Right cardiac atrium (tissue), 5 donors: ENCODE measurements at regions not wholly inside any gene's neighbourhood (a gene's known extent, or its start where the extent isn't known, plus 50 kb on each side); places are given as distances from the start of the nearest gene placed in this dataset.
"Not testable (repeated sequence)": the region's sequence is repeated elsewhere in the genome, so short reads cannot be mapped to it uniquely, and the experiment has no call there.

Experiments
- ATAC-seq, 2 donors: fragments of 200-7000 bp; cut with Tn5 transposase; one replicate each; pipeline versions ENCODE4 v1.8.0 to v1.9.1; 2020; ENCODE audit warnings: moderate library complexity in 2 of 2, mild to moderate bottlenecking in 1 of 2
- DNase-seq, 3 donors: peaks; one replicate each; pipeline ENCODE4 v3.0.0-alpha.2; 2020
- H3K27ac ChIP-seq: one replicate; pipeline ENCODE4 v1.5.1; 2013; ENCODE audit warnings: mild to moderate bottlenecking, low read length, control low read depth, moderate library complexity
- H3K27me3 ChIP-seq: one replicate; pipeline ENCODE4 v1.6.1; 2013; ENCODE audit not compliant: control insufficient read depth, insufficient read depth
- H3K4me1 ChIP-seq: one replicate; pipeline ENCODE4 v1.6.1; 2013; ENCODE audit warnings: low read length; ENCODE audit not compliant: control insufficient read depth, insufficient read depth
- H3K4me3 ChIP-seq: one replicate; pipeline ENCODE4 v1.5.1; 2013; ENCODE audit warnings: low read length, control low read depth
- H3K9me3 ChIP-seq: one replicate; pipeline ENCODE4 v1.6.1; 2013; ENCODE audit warnings: low read length; ENCODE audit not compliant: control insufficient read depth
- WGBS: extraction: QIAGEN DNeasy Blood & Tissue Kit; methylation state at CpG from one replicate; pipeline ENCODE4 v1.1.7; 2013; 5-methylcytosine and 5-hydroxymethylcytosine counted together
- intact Hi-C, 4 donors: fragments of 100-400 bp; cut with DNase I; formaldehyde crosslinking; loops; one replicate each; pipeline versions ENCODE4 v1.11.0 to v1.14.0; 2022 to 2023
- donor health status: healthy with polysubstance abuse.
- donor health status: DM: no; HTN: yes; CAD: no.
- donor health status: DM: no; HTN: no; CAD: no.
- donor health status: DM: no; HTN: yes; CAD: no; lungs with severe emphysema.
- donor health status: DM: yes; HTN: yes; CAD: no.

- Histone ChIP-seq H3K4me3 (no peak overlapping the region), H3K4me1 (no peaks in the 10 kb centered on the region), H3K9me3 (no peaks in the 10 kb centered on the region), H3K27ac (no peak overlapping the region), H3K27me3 (no peaks in the 10 kb centered on the region)
- no peak for DNase-seq
- intact Hi-C loops: no loop called here
- no peak for ATAC-seq
Observed at GRCh38 chr13:87130423-87130822, 540.7 kb upstream of the SLITRK5 start.

GRCh38 chr13:87131611-87132010 lies 539.6 kb upstream of the SLITRK5 start:
- no peak overlapping the region for H3K4me3 ChIP-seq
- no peak for DNase-seq
- no peak overlapping the region for H3K27ac ChIP-seq
- WGBS: 52% methylated on average over 2 of the region's 2 CpGs
- no peak for ATAC-seq
- H3K9me3 ChIP-seq: no peaks in the 10 kb centered on the region
- no peaks in the 10 kb centered on the region for H3K27me3 ChIP-seq
- no peaks in the 10 kb centered on the region for H3K4me1 ChIP-seq
- intact Hi-C loops: no loop called here

GRCh38 chr13:87138866-87139265 lies 532.3 kb upstream of the SLITRK5 start:
- no peak overlapping the region for H3K27ac ChIP-seq
- no peaks in the 10 kb centered on the region for H3K27me3 ChIP-seq
- ATAC-seq (no peak), DNase-seq (peak in 1 of 3 donors; percentile 20)
- no peaks in the 10 kb centered on the region for H3K9me3 ChIP-seq
- no peak overlapping the region for H3K4me3 ChIP-seq
- 92% methylated on average over 3 of the region's 3 CpGs for WGBS
- H3K4me1 ChIP-seq: no peaks in the 10 kb centered on the region
- intact Hi-C loops: no loop called here

GRCh38 chr13:87147076-87147475 lies 524.1 kb upstream of the SLITRK5 start:
- Histone ChIP-seq H3K27ac (no peak overlapping the region), H3K27me3 (no peaks in the 10 kb centered on the region), H3K9me3 (no peaks in the 10 kb centered on the region), H3K4me1 (no peaks in the 10 kb centered on the region), H3K4me3 (no peak overlapping the region)
- DNase-seq (no peak), ATAC-seq (no peak)
- intact Hi-C loops: no loop called here

- intact Hi-C loops: no loop called here
- ATAC-seq (no peak), DNase-seq (no peak)
- WGBS: 80% methylated on average over 3 of the region's 3 CpGs
- H3K27ac ChIP-seq: no peak overlapping the region
- H3K27me3 ChIP-seq: no peaks in the 10 kb centered on the region
- no peaks in the 10 kb centered on the region for H3K9me3 ChIP-seq
- H3K4me1 ChIP-seq: no peaks in the 10 kb centered on the region
- no peak overlapping the region for H3K4me3 ChIP-seq
Observed at GRCh38 chr13:87153371-87153770, 517.8 kb upstream of the SLITRK5 start.

- Histone ChIP-seq H3K27me3 (no peaks in the 10 kb centered on the region), H3K9me3 (no peaks in the 10 kb centered on the region), H3K27ac (no peak overlapping the region), H3K4me3 (no peak overlapping the region), H3K4me1 (no peaks in the 10 kb centered on the region)
- 76% methylated on average over 3 of the region's 3 CpGs for WGBS
- DNase-seq (no peak), ATAC-seq (no peak)
- intact Hi-C loops: no loop called here
Observed at GRCh38 chr13:87166348-87166747, 504.8 kb upstream of the SLITRK5 start.

GRCh38 chr13:87168390-87168789 lies 502.8 kb upstream of the SLITRK5 start:
- ATAC-seq (no peak), DNase-seq (peak in 1 of 3 donors; percentile 7)
- Histone ChIP-seq H3K4me1 (no peaks in the 10 kb centered on the region), H3K9me3 (no peaks in the 10 kb centered on the region), H3K27me3 (no peaks in the 10 kb centered on the region), H3K27ac (no peak overlapping the region), H3K4me3 (no peak overlapping the region)
- WGBS: 95% methylated on average over 5 of the region's 5 CpGs
- intact Hi-C loops: no loop called here

GRCh38 chr13:87169337-87169736 lies 501.8 kb upstream of the SLITRK5 start:
- no peak for DNase-seq
- WGBS: 92% methylated on average over 2 of the region's 2 CpGs
- no peaks in the 10 kb centered on the region for H3K4me1 ChIP-seq
- no peak overlapping the region for H3K27ac ChIP-seq
- H3K4me3 ChIP-seq: no peak overlapping the region
- ATAC-seq: no peak
- H3K27me3 ChIP-seq: no peaks in the 10 kb centered on the region
- H3K9me3 ChIP-seq: no peaks in the 10 kb centered on the region
- intact Hi-C loops: no loop called here

GRCh38 chr13:87172166-87172835 lies 498.9 kb upstream of the SLITRK5 start:
- peak in 1 of 3 donors; percentile 11 for DNase-seq
- no peaks in the 10 kb centered on the region for H3K9me3 ChIP-seq
- H3K27ac ChIP-seq: no peak overlapping the region
- WGBS: 62% methylated on average over 7 of the region's 7 CpGs
- intact Hi-C loops: no loop called here
- no peak for ATAC-seq
- H3K27me3 ChIP-seq: no peaks in the 10 kb centered on the region
- no peaks in the 10 kb centered on the region for H3K4me1 ChIP-seq
- H3K4me3 ChIP-seq: no peak overlapping the region

GRCh38 chr13:87185138-87185537 lies 486.0 kb upstream of the SLITRK5 start:
- 94% methylated on average over 6 of the region's 6 CpGs for whole genome bisulfite sequencing
- ATAC-seq, intact Hi-C loops: not testable (repeated sequence)

GRCh38 chr13:87186647-87187046 lies 484.5 kb upstream of the SLITRK5 start:
- intact Hi-C loops, H3K4me3 ChIP-seq, DNase-seq, H3K27me3 ChIP-seq, H3K27ac ChIP-seq, H3K9me3 ChIP-seq, H3K4me1 ChIP-seq, ATAC-seq: not testable (repeated sequence)
- 79% methylated on average over 4 of the region's 4 CpGs for WGBS

More at GRCh38 chr13:87185138-87185537, 486.0 kb upstream of the SLITRK5 start:
- H3K4me1 ChIP-seq, H3K4me3 ChIP-seq, H3K27me3 ChIP-seq, H3K27ac ChIP-seq, DNase-seq, H3K9me3 ChIP-seq: not testable (repeated sequence)

- H3K27me3 ChIP-seq, H3K9me3 ChIP-seq, H3K27ac ChIP-seq, DNase-seq, intact Hi-C loops, H3K4me3 ChIP-seq, H3K4me1 ChIP-seq, ATAC-seq: not testable (repeated sequence)
- WGBS: 80% methylated on average over 8 of the region's 8 CpGs
Observed at GRCh38 chr13:87191485-87191884, 479.7 kb upstream of the SLITRK5 start.
